GM23248 (cell line): ENCODE measurements at regions not wholly inside any gene's neighbourhood (a gene's known extent, or its start where the extent isn't known, plus 50 kb on each side); places are given as distances from the start of the nearest gene placed in this dataset.
A peak's percentile ranks its signal among the peaks of the same experiment; 100 is the strongest.

Source experiments
- DNase-seq: peaks from one replicate; pipeline ENCODE4 v3.0.0-alpha.2; 2015
- H2AFZ ChIP-seq: fragments of 200-600 bp; sonication (generic); 2 replicates; pipeline ENCODE4 v1.6.1; 2016; ENCODE audit warnings: antibody characterized with exemption
- H3F3A ChIP-seq: fragments of 200-600 bp; sonication (generic); 2 replicates; pipeline ENCODE4 v1.6.1; 2016; ENCODE audit warnings: mild to moderate bottlenecking, antibody characterized with exemption, mixed run types; ENCODE audit not compliant: insufficient read depth
- H3K27ac ChIP-seq: fragments of 200-600 bp; sonication (generic); 2 replicates; pipeline ENCODE4 v1.5.1; 2016; ENCODE audit warnings: mild to moderate bottlenecking
- H3K27me3 ChIP-seq: fragments of 200-600 bp; sonication (generic); replicated peaks from 2 replicates; pipeline ENCODE4 v1.6.1; 2016; ENCODE audit warnings: mild to moderate bottlenecking; ENCODE audit not compliant: insufficient read depth
- H3K36me3 ChIP-seq: fragments of 200-600 bp; sonication (generic); 2 replicates; pipeline ENCODE4 v1.6.1; 2016; ENCODE audit warnings: low read depth, mild to moderate bottlenecking
- H3K4me1 ChIP-seq: fragments of 200-600 bp; sonication (generic); 2 replicates; pipeline ENCODE4 v1.6.1; 2016; ENCODE audit warnings: mild to moderate bottlenecking; ENCODE audit not compliant: insufficient read depth
- H3K4me2 ChIP-seq: fragments of 200-600 bp; sonication (generic); one replicate; pipeline ENCODE4 v1.6.1; 2016; ENCODE audit warnings: mild to moderate bottlenecking; ENCODE audit not compliant: unreplicated experiment
- H3K4me3 ChIP-seq: fragments of 200-600 bp; sonication (generic); 2 replicates; pipeline ENCODE4 v1.5.1; 2016; ENCODE audit warnings: mild to moderate bottlenecking
- H3K79me2 ChIP-seq: fragments of 200-600 bp; sonication (generic); 2 replicates; pipeline ENCODE4 v1.6.1; 2016; ENCODE audit warnings: mild to moderate bottlenecking; ENCODE audit not compliant: insufficient read depth
- H3K9ac ChIP-seq: fragments of 200-600 bp; sonication (generic); 2 replicates; pipeline ENCODE4 v1.6.1; 2016; ENCODE audit warnings: mild to moderate bottlenecking
- H3K9me2 ChIP-seq: fragments of 200-600 bp; sonication (generic); 2 replicates; pipeline ENCODE4 v1.6.1; 2016; ENCODE audit warnings: mixed run types, mild to moderate bottlenecking, moderate library complexity; ENCODE audit not compliant: insufficient read depth
- H3K9me3 ChIP-seq: fragments of 200-600 bp; sonication (generic); one replicate; pipeline ENCODE4 v1.6.1; 2017; ENCODE audit warnings: low read depth
- H4K20me1 ChIP-seq: fragments of 200-600 bp; sonication (generic); 2 replicates; pipeline ENCODE4 v1.6.0; 2016; ENCODE audit not compliant: insufficient read depth
- EZH2 ChIP-seq: fragments of 200-600 bp; sonication (generic); IDR thresholded peaks from 2 replicates; pipeline ENCODE4 v1.6.1; 2018; ENCODE audit warnings: antibody characterized with exemption, mild to moderate bottlenecking; ENCODE audit not compliant: insufficient read depth, poor library complexity, severe bottlenecking
- EZH2phosphoT487 ChIP-seq: fragments of 200-600 bp; sonication (generic); IDR thresholded peaks from 2 replicates; pipeline ENCODE4 v1.6.1; 2018; ENCODE audit warnings: antibody characterized with exemption, moderate library complexity, mild to moderate bottlenecking, low read depth; ENCODE audit not compliant: insufficient read depth
- WGBS, 2 experiments: methylation state at CpG; one replicate each; pipeline ENCODE4 v1.1.6; 2015 to 2017; ENCODE audit warnings: low lambda C conversion rate in 2 of 2, low coverage in 1 of 2; ENCODE audit errors: missing lambda C conversion rate in 2 of 2; 5-methylcytosine and 5-hydroxymethylcytosine counted together
- in situ Hi-C: fragments of 300-500 bp; cut with MboI; formaldehyde crosslinking; loops from 2 replicates; pipeline ENCODE4 v1.15.0; 2020

DNA sequence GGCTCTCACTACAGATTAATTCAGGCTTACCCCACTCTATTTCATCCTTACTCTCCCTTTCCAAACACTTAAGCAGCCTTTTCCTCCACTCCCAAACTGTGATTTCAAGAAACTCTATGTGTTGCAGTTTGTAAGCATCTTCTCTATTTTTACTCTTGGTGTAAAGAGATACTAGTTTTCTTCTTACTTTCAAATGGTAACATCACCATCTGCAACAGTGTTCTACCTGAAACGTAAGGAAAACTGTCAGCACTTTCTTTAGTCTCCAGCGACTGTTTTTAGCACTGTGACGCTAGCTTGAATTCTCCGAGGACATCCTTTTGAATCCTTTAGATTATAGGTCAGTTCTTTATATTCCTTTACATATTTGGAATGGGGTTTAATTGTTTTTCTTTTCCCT is 335.2 kb downstream of the PDGFC start:
- Histone ChIP-seq H3K79me2 (no peaks in the 10 kb centered on the region), H3K36me3 (no peaks in the 10 kb centered on the region), H3K27ac (no peak overlapping the region), H3K9ac (no peak overlapping the region), H3K4me1 (peaks cover 36% of the 10 kb centered on the region), H3K9me3 (no peaks in the 10 kb centered on the region), H2AFZ (no peak overlapping the region), H4K20me1 (no peaks in the 10 kb centered on the region), H3K4me3 (no peak overlapping the region), H3K27me3 (no peaks in the 10 kb centered on the region), H3K9me2 (no peaks in the 10 kb centered on the region), H3F3A (peaks cover 17% of the 10 kb centered on the region; the same call in 1 of the 2 replicates), H3K4me2 (no peak overlapping the region)
- TF ChIP-seq EZH2phosphoT487 = no peak
- TF ChIP-seq EZH2 = no peak
- in situ Hi-C loops = no loop called here
- DNase-seq = no peak
- 89 to 92% methylated on average over 4 of the region's 4 CpGs for WGBS, 2 experiments

DNA sequence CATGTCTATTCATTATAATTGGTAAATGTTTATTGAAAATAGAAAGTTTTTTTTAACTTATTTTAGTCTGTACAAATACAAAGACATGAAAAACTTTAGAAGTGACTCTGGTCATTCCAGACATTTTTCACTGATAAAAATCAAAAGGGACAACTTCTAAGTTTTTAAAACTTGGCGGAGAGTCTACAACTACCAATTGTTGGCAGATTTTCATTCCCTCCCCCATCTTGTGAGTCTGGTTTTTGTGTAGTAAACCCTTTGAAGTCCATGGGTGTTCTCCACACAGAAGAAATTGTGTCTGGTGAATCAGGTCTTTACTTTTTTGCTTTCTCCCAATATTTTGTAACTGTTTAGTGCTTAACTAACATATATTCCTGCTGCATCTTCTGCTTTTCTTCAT is 336.5 kb downstream of the PDGFC start:
- Histone ChIP-seq H3K79me2 (no peaks in the 10 kb centered on the region), H3K36me3 (no peaks in the 10 kb centered on the region), H3K4me1 (peaks cover 36% of the 10 kb centered on the region), H3K4me3 (no peak overlapping the region), H4K20me1 (no peaks in the 10 kb centered on the region), H3K9me3 (no peaks in the 10 kb centered on the region), H3K9me2 (no peaks in the 10 kb centered on the region), H3K27ac (no peak overlapping the region), H3K4me2 (no peak overlapping the region), H3F3A (peaks cover 17% of the 10 kb centered on the region; the same call in 1 of the 2 replicates), H3K9ac (no peak overlapping the region), H3K27me3 (no peaks in the 10 kb centered on the region), H2AFZ (no peak overlapping the region)
- TF ChIP-seq EZH2phosphoT487 = no peak
- TF ChIP-seq EZH2 = no peak
- in situ Hi-C loops = no loop called here
- 89 to 94% methylated on average over 1 of the region's 1 CpG for WGBS, 2 experiments
- no peak for DNase-seq

DNA sequence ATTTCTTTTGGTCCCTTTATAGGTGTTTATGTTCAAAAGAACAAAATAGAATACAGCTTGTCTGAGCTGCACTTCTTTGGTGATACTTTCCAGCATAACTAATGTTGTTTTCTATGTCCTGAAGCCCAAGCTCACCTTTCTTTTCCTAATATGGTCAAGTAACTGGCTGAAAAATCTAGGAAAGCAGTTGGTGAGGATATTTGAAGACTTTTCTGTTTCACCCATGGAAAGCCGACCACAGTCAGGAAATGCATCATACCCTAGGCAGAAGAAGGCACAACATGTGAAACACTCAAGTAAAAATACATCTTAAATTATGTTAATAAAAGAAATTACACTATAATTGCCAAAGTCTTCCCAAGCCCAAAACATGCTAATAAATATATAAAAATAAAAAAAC is 337.0 kb downstream of the PDGFC start:
- Histone ChIP-seq H3F3A (peaks cover 17% of the 10 kb centered on the region; the same call in 1 of the 2 replicates), H3K79me2 (no peaks in the 10 kb centered on the region), H3K4me2 (no peak overlapping the region), H3K27ac (no peak overlapping the region), H3K36me3 (no peaks in the 10 kb centered on the region), H3K27me3 (no peaks in the 10 kb centered on the region), H2AFZ (no peak overlapping the region), H4K20me1 (no peaks in the 10 kb centered on the region), H3K4me1 (peaks cover 36% of the 10 kb centered on the region), H3K9me3 (no peaks in the 10 kb centered on the region), H3K9me2 (no peaks in the 10 kb centered on the region), H3K4me3 (no peak overlapping the region), H3K9ac (no peak overlapping the region)
- TF ChIP-seq EZH2 = no peak
- no peak for TF ChIP-seq EZH2phosphoT487
- in situ Hi-C loops = no loop called here
- no peak for DNase-seq
- 79 to 83% methylated on average over 1 of the region's 1 CpG for WGBS, 2 experiments

DNA sequence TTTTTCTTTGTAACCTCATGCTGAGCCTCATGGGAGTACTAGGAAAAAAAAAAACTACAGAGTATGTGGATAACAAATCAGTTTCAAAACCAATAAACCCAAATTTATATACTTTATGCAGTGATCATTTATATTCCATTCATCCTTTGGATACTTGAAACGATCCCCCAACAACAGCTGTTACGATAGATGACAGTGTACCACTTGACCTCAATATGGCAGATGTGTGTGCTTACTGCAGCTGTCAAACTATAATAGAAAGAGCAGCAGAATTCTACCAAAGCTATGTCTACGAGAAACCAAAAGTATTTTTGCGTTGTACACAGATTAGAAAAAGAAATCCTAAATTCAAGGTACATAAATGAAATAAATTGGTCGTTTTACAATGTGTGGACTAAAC is 337.8 kb downstream of the PDGFC start:
- no peak overlapping the region for H3K4me2 ChIP-seq
- no peaks in the 10 kb centered on the region for H4K20me1 ChIP-seq
- no peak overlapping the region for H3K4me3 ChIP-seq
- H3K4me1 ChIP-seq = peaks cover 32% of the 10 kb centered on the region
- no peaks in the 10 kb centered on the region for H3K9me2 ChIP-seq
- no peak overlapping the region for H2AFZ ChIP-seq
- in situ Hi-C loops = no loop called here
- H3F3A ChIP-seq = peaks cover 10% of the 10 kb centered on the region; the same call in 1 of the 2 replicates
- no peaks in the 10 kb centered on the region for H3K9me3 ChIP-seq
- TF ChIP-seq EZH2 (no peak), EZH2phosphoT487 (no peak)
- WGBS, 2 experiments = 96% methylated on average over 5 of the region's 5 CpGs
- no peak overlapping the region for H3K27ac ChIP-seq
- no peaks in the 10 kb centered on the region for H3K36me3 ChIP-seq
- H3K9ac ChIP-seq = no peak overlapping the region
- H3K79me2 ChIP-seq = no peaks in the 10 kb centered on the region
- DNase-seq = no peak
- no peaks in the 10 kb centered on the region for H3K27me3 ChIP-seq

DNA sequence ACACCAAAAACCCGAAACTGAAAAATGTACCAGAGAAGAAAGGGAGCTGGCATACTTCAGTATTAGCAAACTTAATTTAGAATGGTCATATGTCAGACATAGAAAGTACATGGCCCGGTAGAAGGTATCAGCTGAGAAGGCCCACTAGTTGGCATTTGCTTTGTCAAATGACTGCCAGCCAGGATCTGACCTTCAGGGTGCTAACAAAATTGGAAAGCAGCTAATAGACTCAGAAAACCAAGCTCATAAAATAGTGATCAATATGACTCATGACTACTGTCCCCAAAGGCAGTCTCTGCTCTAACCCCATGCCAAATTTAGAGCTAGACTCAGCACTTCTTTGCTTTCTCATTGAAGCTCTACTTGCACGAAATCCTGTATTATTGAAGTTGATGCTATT is 342.7 kb downstream of the PDGFC start:
- Histone ChIP-seq H3K9me2 (no peaks in the 10 kb centered on the region), H3K4me1 (no peaks in the 10 kb centered on the region), H3K27ac (no peak overlapping the region), H3F3A (no peaks in the 10 kb centered on the region), H2AFZ (no peak overlapping the region), H3K9ac (no peak overlapping the region), H3K36me3 (no peaks in the 10 kb centered on the region), H3K4me2 (no peak overlapping the region), H3K79me2 (no peaks in the 10 kb centered on the region), H3K4me3 (no peak overlapping the region), H3K27me3 (no peaks in the 10 kb centered on the region), H3K9me3 (no peaks in the 10 kb centered on the region), H4K20me1 (no peaks in the 10 kb centered on the region)
- in situ Hi-C loops = no loop called here
- WGBS, 2 experiments = 77 to 82% methylated on average over 3 of the region's 3 CpGs
- peak; percentile 7 for DNase-seq
- TF ChIP-seq EZH2phosphoT487 (no peak), EZH2 (no peak)
